GM12865 (cell line): ENCODE measurements at regions not wholly inside any gene's neighbourhood (a gene's known extent, or its start where the extent isn't known, plus 50 kb on each side); places are given as distances from the start of the nearest gene placed in this dataset.
A peak's percentile ranks its signal among the peaks of the same experiment; 100 is the strongest.

ENCODE experiments used
- DNase-seq: peaks from one replicate; pipeline ENCODE4 v3.0.0; 2010; ENCODE audit warnings: low read depth
- H3K4me3 ChIP-seq: 2 replicates; pipeline ENCODE4 v1.5.1; 2011; ENCODE audit warnings: mild to moderate bottlenecking, low read depth, low read length, control low read depth
- TF ChIP-seq, protein P1 (sequence below): IDR thresholded peaks from 2 replicates; pipeline ENCODE4 v1.5.1; 2011; ENCODE audit warnings: low read length, control low read depth, low read depth, inconsistent platforms; ENCODE audit not compliant: insufficient read depth; ENCODE audit errors: missing control alignments

DNA sequence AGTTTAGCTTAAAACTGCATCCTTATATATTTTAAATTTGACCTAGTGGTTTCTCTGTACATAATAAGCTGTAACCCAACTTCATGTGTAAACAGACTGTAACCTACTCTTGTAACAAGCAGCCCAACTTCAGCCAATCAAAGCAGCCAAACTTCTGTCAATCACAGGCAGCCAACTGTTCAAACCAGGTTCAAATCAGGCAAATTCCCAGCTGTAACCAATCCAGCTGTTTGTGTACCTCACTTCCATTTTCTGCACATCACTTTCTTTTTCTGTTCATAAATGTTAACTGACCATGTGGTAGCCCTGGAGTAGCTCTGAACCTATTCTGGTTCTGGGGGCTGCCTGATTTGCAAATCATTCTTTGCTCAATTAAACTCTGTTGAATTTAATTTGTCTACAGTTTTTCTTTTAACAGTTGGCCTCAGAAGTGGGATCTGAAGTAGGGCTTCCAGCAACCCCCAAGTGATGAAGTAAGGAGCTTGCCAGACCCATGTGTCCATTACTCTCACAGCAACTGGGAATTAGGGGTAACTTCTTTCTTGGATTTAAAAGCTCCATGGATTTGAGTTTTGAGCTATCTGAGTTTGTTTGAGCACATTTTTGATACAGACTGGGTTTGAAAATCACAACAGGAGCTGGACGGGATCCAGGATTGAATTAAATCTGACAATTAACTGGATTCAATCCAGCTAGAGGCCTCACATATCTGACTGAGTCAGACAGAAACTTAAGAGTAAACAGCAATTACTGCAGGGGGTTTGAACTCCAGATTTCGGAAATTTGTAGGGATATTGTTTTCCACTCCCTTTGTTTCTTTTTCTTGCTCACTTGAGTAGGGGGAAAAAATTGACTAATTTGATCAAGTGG lies 1569.7 kb upstream of the SLC39A10 start:
- H3K4me3 ChIP-seq, result no peak overlapping the region
- DNase-seq, result peak; percentile 26
- TF ChIP-seq, protein P1, sequence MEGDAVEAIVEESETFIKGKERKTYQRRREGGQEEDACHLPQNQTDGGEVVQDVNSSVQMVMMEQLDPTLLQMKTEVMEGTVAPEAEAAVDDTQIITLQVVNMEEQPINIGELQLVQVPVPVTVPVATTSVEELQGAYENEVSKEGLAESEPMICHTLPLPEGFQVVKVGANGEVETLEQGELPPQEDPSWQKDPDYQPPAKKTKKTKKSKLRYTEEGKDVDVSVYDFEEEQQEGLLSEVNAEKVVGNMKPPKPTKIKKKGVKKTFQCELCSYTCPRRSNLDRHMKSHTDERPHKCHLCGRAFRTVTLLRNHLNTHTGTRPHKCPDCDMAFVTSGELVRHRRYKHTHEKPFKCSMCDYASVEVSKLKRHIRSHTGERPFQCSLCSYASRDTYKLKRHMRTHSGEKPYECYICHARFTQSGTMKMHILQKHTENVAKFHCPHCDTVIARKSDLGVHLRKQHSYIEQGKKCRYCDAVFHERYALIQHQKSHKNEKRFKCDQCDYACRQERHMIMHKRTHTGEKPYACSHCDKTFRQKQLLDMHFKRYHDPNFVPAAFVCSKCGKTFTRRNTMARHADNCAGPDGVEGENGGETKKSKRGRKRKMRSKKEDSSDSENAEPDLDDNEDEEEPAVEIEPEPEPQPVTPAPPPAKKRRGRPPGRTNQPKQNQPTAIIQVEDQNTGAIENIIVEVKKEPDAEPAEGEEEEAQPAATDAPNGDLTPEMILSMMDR, result no peak

DNA sequence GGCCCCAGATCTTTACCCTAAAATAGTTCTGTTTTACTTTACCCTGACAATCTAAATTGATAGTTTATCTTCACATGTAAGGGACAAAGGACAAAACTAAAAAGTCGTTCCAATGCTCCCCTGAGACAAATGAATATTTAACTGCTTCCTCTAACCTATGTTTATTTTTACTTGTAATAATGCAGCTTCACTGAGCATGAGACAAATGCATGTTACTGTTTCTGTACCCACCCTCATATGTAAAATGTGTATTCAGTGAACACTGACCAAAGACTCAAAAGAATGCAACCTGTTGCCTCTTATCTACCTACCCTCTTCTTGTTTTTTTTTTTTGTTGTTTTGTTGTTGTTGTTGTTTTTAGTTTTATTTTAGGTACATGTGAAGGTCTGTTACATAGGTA lies 1570.9 kb upstream of the SLC39A10 start:
- no peak overlapping the region for H3K4me3 ChIP-seq
- no peak for DNase-seq
- TF ChIP-seq, protein P1, result no peak

DNA sequence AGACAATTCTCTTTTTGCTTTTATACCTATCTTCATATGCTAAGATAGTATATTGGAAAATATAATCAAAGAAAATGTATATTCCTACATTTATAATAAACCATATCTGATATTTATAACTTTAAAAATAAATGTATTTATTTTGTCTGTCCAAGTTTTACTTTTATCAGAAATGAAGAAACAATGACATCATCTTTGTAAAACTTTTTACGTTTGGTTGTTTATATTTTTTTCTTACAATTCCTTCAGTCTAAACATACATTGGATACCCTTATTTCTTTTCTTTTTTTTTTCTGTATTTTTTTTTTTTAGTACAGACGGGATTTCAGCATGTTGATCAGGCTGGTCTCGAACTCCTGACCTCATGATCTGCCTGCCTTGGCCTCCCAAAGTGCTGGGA lies 1577.0 kb upstream of the SLC39A10 start:
- H3K4me3 ChIP-seq, result no peak overlapping the region
- no peak for DNase-seq
- TF ChIP-seq, protein P1, result no peak

DNA sequence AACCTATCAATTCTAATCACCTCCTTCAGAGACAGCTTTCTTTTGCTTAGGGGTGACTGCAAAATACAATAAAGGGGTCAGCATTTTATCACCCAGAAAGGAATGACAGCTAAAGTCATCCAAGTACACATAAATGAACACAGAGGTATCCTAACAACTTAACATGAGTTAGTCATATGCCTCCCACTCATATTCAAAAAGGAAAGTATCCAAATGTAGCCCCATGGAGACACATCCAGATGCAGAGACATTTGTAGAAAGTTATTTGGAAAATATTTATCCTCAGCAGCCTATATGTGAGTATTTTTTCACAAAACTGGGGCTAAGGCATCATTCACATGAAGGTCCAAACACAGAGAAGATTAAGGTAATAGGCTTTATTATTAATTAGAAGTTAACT lies 1579.7 kb upstream of the SLC39A10 start:
- no peak for DNase-seq
- no peak overlapping the region for H3K4me3 ChIP-seq
- TF ChIP-seq, protein P1, result no peak

DNA sequence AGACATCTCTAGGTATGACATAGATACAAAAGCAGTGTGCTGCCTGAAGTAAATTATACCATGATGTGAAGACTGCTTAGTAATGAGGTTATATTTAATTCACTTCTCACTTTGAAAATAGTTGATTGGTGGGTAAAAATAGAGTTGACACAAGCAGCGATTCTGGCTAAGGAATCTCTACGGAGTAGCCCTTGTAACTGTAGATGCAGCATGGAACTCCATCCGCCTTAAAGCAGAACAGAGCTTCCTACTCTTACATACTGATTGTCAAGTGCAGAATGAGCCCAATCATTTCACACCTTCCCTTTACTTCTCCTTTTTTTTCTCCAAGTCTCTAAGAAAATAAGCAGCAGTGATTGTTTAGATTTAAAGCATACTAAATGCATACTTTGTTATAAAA lies 1594.6 kb upstream of the SLC39A10 start:
- H3K4me3 ChIP-seq, result no peak overlapping the region
- DNase-seq, result no peak
- TF ChIP-seq, protein P1, result no peak

DNA sequence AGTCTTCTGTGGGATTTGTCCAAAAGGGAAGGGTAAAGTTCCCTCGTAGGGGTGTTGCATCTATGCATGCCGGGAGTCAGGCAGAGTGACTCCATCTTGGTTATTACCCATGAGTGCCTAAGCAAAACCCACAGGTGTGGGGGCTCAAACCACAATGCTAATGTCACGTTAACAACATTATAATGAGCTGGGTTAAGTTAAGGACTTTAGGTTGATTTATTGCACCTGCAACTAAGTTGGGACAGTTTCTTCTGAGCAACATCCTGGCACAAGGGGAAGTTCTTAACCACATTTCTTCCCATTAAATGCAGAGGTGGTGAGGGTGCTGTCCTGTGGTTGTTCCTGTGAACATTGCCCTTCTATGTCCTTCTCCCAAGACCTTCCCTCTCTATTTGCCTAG lies 1596.8 kb upstream of the SLC39A10 start:
- TF ChIP-seq, protein P1, result no peak
- no peak for DNase-seq
- H3K4me3 ChIP-seq, result no peak overlapping the region

DNA sequence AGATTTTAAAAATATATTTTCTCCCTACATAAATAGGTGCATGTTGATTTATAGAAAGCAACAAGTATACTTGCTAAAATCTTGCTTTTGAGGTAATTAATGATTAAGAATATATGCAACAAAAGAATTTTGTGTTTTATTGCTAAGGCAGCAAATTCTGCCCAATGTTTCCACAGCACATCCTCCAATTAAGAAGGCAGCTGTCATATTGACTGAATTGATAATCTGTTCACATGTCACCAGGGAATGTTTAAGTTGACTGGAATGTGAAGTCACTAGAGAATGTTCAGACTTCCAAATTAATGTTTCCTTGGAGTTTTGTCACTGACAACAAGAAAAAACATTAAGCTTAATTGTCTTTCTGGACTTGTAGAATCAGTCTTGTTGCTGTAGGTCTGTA lies 1602.7 kb upstream of the SLC39A10 start:
- no peak for DNase-seq
- TF ChIP-seq, protein P1, result no peak
- H3K4me3 ChIP-seq, result no peak overlapping the region
